GM18870 (cell line): ENCODE measurements at regions not wholly inside any gene's neighbourhood (a gene's known extent, or its start where the extent isn't known, plus 50 kb on each side); places are given as distances from the start of the nearest gene placed in this dataset.

Source experiments
- ATAC-seq: cut with Tn5 transposase; IDR thresholded peaks from one replicate; pipeline ENCODE4 v1.9.1; 2021; ENCODE audit warnings: moderate library complexity; ENCODE audit not compliant: unreplicated experiment

GRCh38 chr2:106977717-106978116 is 91.8 kb upstream of the ST6GAL2 start:
- no peak for ATAC-seq

DNA sequence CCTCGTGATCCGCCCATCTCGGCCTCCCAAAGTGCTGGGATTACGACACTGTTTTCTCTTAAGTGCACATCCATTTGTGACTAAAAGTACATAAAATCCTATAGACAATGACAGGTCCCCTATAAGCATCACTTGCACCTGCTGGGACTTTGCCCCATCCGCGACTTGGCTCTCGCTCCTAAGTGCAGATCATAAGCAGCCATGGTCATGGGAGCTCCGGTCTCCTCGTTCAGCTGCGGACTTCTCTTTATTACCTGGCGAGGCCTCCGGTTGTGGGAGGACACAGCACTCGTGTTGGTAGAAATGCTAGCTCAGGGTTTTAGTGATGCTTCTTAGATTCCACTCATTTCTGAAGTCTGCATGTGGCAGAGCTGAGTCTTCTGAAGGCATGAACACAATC is 92.7 kb upstream of the ST6GAL2 start:
- no peak for ATAC-seq

DNA sequence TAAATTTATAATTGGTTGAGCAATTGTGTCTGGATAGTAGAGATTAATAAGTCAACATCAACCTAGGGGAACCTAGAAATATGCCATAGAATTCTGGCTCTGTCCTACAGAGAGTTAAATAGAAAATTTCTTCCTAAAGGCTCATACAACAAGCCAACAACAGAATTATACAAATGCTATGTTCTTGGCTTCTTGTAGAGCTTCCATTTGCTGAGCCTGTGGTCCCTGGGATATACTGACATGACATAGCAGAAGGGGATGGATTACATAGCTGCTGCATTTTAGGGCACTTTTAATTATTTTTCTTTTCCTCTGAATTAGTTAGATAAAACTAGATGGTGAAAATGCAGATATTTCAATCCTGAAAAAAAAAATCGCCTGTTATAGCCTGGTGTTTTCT is 95.5 kb upstream of the ST6GAL2 start:
- no peak for ATAC-seq

- ATAC-seq = no peak
These were observed 96.4 kb upstream of the ST6GAL2 start for GRCh38 chr2:106982350-106982749.

DNA sequence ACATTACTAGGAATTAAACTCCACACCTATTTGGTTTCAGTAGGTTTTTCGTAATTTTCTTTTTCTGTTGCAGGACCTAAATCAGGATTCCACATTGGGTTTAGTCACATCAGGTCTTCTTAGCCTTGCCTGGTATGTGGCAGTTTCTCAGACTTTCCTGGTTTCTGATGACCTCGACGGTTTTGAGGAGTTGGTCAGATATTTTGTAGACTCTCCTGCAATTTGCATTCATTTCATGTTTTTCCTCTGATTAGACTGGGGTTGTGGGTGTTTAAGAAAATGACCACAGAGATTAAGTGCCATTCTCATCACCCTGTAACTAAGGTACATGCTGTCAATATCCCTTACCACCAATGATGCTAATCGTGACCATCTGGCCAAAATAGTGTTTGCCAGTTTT is 97.3 kb upstream of the ST6GAL2 start:
- no peak for ATAC-seq

- ATAC-seq = no peak
These were observed 102.4 kb upstream of the ST6GAL2 start for GRCh38 chr2:106988361-106988760.

- ATAC-seq = no peak
These were observed 104.3 kb upstream of the ST6GAL2 start for GRCh38 chr2:106990297-106990696.

DNA sequence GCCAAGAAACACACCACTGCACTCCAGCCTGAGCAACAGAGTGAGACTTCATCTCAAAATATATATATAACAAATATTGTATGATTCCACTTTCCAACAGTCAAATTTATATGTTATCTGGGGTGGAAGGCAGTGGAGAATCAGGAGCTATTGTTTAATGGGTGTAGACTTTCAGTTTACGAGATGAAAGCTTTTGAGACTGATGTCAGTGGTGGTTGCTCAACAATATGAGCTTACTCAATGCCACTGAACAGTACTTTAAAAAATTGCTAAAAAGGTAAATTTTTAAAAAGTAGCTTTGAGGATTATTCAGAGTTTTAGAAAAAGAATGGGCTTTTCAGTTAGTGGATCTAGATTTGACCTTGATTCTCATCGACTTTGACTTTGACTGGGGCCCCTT is 105.9 kb upstream of the ST6GAL2 start:
- no peak for ATAC-seq

DNA sequence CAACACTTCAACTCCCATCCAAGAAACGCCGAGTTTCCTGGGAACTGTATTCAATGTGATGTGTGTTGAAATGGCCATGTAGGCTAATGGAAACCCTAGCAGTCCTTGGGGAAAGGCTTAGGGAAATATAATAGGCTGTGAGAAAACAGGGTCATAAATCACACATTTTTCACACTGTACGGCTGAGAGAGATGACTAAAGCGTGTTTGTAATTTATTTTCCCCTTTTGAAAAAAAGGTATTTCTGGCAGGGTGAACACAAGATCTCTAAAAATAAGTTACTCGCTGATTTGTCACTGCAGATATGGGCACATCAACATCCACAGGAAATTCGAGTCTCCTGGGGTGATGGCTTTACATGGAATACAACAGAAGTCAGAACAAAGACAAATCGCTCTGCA is 109.6 kb upstream of the ST6GAL2 start:
- no peak for ATAC-seq

DNA sequence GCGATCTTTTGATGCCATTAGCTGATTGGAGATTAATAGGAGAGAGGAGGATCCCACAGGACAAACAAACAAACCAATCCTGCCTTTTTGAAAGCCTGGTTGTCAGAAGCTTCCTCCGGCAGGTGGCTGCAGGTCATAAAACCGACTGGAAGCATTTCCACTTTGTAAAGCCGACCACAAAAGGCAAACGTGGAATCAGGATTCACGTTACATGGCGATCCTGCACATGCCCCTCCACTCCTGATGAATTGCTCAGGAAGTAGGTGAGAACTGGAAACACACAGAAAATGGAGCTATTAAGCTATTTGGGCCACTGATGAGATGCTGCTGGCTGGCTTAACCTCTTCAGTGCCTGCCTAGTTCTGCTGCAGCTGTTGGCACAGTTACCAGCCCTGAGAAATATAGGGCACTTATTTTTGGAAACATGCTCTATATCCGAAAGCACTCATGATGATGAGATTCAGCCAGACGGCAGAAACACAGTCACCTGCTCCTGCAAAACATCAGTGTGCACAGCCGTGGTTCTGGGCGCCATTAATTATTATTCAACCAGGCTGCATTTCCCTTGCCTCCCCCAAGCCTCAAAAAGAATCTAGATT is 110.3 kb upstream of the ST6GAL2 start:
- ATAC-seq = no peak

GRCh38 chr2:106997204-106997603 is 111.2 kb upstream of the ST6GAL2 start:
- ATAC-seq = no peak

DNA sequence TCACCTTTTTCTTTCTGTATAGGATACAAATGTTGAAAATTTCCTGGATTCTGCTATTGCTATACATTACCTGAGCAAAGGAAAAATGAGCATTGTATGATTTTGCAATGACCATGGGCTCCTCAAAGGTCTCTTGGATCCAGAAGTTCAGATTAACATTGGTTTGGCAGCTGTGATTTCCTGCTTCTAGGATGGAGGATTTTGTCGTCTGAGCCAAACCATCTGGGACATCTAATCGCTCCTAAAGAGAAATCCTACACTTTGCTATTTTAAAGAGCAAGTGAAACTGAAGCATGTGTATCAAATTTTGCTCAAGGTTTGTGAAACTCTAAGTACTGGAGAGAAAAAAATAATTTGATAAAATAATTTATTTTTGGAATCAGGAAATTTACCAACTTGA is 115.1 kb upstream of the ST6GAL2 start:
- no peak for ATAC-seq

GRCh38 chr2:107001551-107001950 is 115.6 kb upstream of the ST6GAL2 start:
- ATAC-seq = no peak

GRCh38 chr2:107001964-107002696 is 116.2 kb upstream of the ST6GAL2 start:
- ATAC-seq = no peak

DNA sequence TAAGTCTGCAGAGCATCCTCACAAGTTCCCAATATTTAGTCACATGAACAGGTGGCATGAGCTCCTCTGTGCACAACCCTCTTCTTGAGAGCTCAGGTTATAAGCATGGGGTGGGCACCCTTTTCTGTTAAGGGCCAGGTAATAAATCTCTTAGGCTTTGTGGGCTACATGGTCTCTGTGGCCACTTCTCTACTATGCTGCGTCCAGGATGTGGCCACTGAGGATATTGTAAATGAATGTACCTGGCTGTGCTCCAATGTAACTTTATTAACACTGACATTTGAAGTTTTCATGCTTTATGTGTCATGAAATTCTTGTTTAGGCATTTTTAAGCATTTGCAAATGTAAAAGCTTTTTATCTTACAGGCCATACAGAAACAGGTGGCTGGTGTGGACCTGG is 116.8 kb upstream of the ST6GAL2 start:
- no peak for ATAC-seq

DNA sequence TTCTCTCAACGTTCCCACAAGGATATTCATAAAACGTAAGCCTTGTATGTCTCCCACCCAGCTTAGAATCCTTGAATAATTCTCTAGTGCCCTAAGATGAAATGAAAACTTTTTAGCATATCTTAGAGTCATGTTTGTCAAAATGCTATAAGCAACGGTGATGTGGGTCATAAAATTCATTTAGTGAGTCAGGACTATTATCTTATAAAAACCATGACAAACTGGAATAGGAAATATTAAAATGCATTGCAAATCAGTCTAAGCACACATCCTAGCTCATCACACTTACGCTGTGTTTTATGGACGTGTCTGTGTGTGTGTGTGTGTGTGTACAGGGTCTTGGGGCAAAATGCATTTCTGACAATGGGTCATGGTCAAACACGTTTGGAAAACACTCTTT is 119.9 kb upstream of the ST6GAL2 start:
- no peak for ATAC-seq

DNA sequence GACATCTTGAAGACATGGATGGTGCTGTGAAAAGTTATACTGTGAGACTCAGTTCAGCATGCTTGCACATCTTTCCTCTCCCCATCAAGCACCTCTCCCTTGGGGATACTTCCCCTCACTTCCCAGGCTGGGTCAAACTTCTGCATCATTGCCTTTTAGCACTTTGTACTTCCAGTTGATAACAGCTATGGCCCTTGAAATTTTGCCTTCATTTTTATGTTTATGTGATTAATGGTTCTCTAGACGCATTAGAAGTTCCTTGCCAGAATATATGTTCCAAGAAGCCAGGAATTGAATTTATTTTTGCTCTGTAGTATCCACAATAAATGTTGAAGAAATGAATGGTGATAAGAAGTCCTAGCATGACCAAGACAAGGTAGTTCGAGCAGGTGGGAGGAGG is 120.9 kb upstream of the ST6GAL2 start:
- ATAC-seq = no peak

DNA sequence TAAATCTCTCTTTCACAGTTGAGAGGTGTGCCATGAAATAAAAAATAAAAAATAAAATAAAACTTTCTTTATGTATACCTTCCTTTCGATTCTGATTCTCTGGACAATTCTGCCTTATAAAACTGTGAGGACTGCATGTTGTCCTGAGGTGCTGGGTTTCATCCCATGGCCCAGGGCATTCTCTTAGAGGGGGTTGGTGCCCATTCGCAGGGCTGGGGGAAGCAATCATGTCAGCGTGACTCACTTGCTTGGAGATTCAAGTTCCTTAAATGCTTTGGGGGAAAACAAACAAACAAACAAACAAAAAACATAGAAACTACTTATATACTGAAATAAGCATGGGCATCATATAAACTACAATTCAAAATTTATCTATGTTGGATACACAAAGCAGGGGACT is 122.0 kb upstream of the ST6GAL2 start:
- ATAC-seq = no peak

GRCh38 chr2:107008843-107009242 is 122.9 kb upstream of the ST6GAL2 start:
- ATAC-seq = no peak

- ATAC-seq = no peak
These were observed 123.3 kb upstream of the ST6GAL2 start for GRCh38 chr2:107009275-107009674.

- no peak for ATAC-seq
These were observed 126.8 kb upstream of the ST6GAL2 start for GRCh38 chr2:107012714-107013306.

- no peak for ATAC-seq
These were observed 127.9 kb upstream of the ST6GAL2 start for GRCh38 chr2:107013884-107014283.

DNA sequence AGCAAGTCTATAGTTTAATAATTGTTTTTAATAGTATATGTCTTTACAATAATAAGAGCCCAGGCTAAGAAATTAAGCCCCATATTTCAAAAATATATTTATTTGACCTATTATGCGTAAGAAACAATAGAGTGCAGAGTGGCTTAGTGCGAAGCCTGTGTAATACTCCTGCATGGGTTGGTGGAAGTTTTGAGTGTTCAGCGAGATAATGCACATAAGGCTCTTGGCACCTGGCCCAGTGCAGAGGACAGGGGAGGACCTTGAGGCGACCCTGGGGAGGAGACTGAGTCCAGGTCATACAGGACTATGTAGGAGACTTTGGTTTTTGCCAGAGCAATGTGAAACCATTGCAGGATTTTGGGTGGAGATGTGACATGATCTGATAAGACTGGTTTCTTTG is 132.4 kb upstream of the ST6GAL2 start:
- ATAC-seq = no peak
